AG04449 (cell line): ENCODE measurements at regions not wholly inside any gene's neighbourhood (a gene's known extent, or its start where the extent isn't known, plus 50 kb on each side); places are given as distances from the start of the nearest gene placed in this dataset.
A peak's percentile ranks its signal among the peaks of the same experiment; 100 is the strongest.

Experiments used
- CTCF ChIA-PET: fragments of 350-600 bp; formaldehyde crosslinking; extraction: SDS; loops from one replicate; lab custom pipeline; 2021; ENCODE audit warnings: antibody characterized with exemption; lab: Yijun Ruan, JAX
- POLR2A ChIA-PET: fragments of 400-600, 350-600 bp; formaldehyde crosslinking; extraction: SDS; loops from one replicate; lab custom pipeline; 2020; ENCODE audit warnings: antibody characterized with exemption, inconsistent platforms; lab: Yijun Ruan, JAX
- DNase-seq: peaks from one replicate; pipeline ENCODE4 v3.0.0-alpha.2; 2010; ENCODE audit warnings: low read depth, low spot score
- H3K4me3 ChIP-seq: 2 replicates; pipeline ENCODE4 v1.5.1; 2011; ENCODE audit warnings: low read depth, mild to moderate bottlenecking, control low read depth, low read length
- TF ChIP-seq, protein P1 (sequence below): IDR thresholded peaks from one replicate; pipeline ENCODE4 v1.5.1; 2011; ENCODE audit warnings: mild to moderate bottlenecking, moderate library complexity, low read length, control low read depth, inconsistent platforms; ENCODE audit not compliant: insufficient read depth; ENCODE audit errors: missing control alignments

DNA sequence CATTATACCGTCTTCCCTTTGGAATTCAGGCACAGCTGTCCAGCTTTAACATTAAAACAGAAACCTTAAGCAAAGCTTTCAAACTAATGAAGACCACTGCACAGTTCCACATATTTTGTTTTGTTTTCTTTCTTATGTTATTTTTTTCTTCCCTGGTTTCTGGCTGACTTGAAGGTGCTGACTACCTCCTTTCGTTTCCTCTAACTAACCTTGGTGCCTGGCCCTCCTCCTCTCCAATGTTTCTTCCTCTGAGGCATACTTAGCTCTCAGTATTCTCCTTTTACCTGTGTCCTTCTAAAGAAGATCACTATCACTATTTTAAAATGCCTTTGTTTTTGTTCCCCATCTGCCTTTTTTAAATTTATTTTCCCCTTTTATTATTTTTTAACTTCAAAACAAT, 433.3 kb upstream of the SPHKAP start:
- TF ChIP-seq, protein P1, sequence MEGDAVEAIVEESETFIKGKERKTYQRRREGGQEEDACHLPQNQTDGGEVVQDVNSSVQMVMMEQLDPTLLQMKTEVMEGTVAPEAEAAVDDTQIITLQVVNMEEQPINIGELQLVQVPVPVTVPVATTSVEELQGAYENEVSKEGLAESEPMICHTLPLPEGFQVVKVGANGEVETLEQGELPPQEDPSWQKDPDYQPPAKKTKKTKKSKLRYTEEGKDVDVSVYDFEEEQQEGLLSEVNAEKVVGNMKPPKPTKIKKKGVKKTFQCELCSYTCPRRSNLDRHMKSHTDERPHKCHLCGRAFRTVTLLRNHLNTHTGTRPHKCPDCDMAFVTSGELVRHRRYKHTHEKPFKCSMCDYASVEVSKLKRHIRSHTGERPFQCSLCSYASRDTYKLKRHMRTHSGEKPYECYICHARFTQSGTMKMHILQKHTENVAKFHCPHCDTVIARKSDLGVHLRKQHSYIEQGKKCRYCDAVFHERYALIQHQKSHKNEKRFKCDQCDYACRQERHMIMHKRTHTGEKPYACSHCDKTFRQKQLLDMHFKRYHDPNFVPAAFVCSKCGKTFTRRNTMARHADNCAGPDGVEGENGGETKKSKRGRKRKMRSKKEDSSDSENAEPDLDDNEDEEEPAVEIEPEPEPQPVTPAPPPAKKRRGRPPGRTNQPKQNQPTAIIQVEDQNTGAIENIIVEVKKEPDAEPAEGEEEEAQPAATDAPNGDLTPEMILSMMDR: no peak
- no peak overlapping the region for H3K4me3 ChIP-seq
- ChIA-PET POLR2A (no interaction called here), CTCF (no interaction called here)
- no peak for DNase-seq

DNA sequence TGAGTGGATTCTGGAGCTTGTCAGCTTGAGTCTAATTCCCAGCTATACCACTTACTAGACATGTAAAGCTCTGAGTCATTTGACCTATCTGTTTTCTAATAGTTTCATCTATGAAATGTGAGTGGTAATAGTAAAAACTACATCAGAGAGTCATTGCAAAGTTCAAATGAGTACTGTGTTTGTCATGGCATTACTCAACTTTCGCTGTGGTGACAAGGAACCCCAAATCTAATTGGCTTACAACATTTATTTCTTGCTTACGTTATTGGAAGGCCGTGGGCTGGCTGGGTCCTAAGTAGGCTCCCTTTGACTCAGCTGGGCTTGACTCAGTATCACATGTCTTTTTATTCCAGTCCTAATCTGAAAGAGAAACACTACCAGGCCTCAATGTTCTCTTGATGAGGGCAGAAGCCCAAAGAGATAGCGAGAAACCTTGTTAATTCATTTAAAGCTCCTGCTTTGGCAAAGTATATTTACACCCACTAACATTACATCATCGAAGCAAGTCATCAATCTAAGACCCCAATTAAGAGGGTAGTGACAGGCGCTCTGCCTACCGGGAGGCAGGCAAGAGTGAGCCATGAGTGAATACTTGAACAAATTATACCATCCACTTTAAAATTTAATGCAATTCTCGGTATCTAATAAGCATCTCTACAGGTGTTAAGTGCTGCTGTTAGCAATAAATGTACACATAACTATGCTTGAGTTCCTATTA, 431.8 kb upstream of the SPHKAP start:
- TF ChIP-seq, protein P1: no peak
- POLR2A ChIA-PET: interaction anchor here (1.0 kb wide), 1 partner anchor 12 kb away, joined by 3 read pairs; no protein-coding TSS in a partner anchor
- DNase-seq: peak; percentile 89
- CTCF ChIA-PET: interaction anchor here (0.7 kb wide), 1 partner anchor 42 kb away, joined by 3 read pairs; no protein-coding TSS in a partner anchor
- no peak overlapping the region for H3K4me3 ChIP-seq

DNA sequence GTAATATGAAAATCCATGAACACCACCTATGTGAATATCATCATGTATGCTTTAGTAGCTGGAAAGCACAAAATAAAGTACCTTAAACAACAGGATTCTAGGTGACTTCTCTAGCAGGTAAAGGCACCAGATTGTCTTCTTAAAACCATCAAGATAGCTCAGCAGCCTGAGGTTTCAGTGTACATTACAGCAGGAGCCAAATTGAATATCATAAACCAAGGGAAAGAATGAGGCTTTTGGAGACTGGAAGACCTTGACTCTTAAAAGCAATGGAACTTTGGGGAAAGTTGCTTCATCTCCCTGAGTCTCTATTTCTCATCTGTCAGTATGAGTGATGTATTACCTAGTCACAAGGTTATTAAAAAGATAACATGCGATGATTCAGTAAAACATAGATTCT, 429.7 kb upstream of the SPHKAP start:
- ChIA-PET CTCF (interaction anchor here (1.0 kb wide), 1 partner anchor 9 kb away, joined by 3 read pairs; no protein-coding TSS in a partner anchor), POLR2A (no interaction called here)
- H3K4me3 ChIP-seq: no peak overlapping the region
- TF ChIP-seq, protein P1: no peak
- DNase-seq: no peak

DNA sequence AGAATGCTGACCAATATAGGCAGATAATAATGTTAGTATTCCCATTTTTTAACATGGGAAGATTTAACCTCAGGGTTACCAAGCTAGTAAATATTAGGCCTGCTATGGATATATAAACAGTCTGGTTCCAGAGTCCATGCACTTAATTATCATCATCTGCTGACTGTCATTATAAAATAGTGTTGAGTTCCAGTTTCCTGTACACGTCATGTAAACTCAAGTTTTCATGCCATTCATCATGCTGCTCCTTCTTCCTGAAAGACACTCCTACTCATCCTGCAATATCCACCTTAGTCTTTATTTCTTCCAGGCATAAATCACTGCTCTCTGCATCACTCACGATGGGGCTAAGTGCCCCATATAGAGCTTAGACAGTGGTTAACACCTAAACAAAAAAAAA, 420.8 kb upstream of the SPHKAP start:
- DNase-seq: no peak
- no peak overlapping the region for H3K4me3 ChIP-seq
- TF ChIP-seq, protein P1: no peak
- CTCF ChIA-PET: interaction anchor here (1.0 kb wide), 1 partner anchor 8 kb away, joined by 3 read pairs; no protein-coding TSS in a partner anchor
- POLR2A ChIA-PET: no interaction called here

DNA sequence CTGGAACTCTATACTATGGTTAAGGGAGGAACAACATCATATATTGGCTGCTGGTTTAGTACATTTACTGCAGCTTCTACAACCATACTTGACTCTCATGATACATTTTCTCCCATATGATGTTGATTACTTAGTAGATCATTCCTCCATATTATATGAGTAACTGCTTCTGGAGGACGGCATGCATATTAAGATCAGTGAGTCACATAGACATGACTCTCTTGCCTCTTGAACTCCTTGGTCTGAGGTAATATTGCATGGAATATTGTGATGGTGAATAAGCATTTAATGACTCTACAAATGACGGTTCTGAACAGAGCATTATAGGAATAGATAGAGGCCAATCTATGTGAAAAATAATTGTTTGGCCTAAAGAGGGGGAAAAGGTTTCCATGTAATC, 418.8 kb upstream of the SPHKAP start:
- ChIA-PET POLR2A (no interaction called here), CTCF (no interaction called here)
- TF ChIP-seq, protein P1: no peak
- H3K4me3 ChIP-seq: no peak overlapping the region
- peak; percentile 85 for DNase-seq

DNA sequence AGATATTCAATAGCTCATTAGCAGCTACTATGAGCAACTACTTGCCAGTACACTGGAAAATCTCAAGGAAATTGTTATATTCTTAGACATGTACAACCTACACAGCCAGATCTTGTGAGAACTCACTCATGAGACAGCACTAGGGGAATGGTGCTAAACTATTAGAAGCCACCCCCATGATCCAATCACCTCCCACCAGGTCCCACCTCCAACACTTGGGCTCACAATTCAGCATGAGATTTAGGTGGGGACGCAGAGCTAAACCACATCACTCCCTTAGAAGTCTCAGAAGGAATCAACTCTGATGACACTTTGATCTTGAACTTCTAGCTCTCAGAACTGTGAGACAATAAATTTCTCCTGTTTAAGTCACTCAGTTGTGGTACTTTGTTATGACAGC, 418.3 kb upstream of the SPHKAP start:
- TF ChIP-seq, protein P1: no peak
- no peak for DNase-seq
- ChIA-PET POLR2A (no interaction called here), CTCF (no interaction called here)
- H3K4me3 ChIP-seq: no peak overlapping the region
